KMS-11 (cell line): ENCODE measurements at regions not wholly inside any gene's neighbourhood (a gene's known extent, or its start where the extent isn't known, plus 50 kb on each side); places are given as distances from the start of the nearest gene placed in this dataset.

Experiments used
- H2AFZ ChIP-seq: fragments of 200-600 bp; sonication (generic); 2 replicates; pipeline ENCODE4 v1.6.1; 2016; ENCODE audit warnings: antibody characterized with exemption, mixed run types, low read depth
- H3K27ac ChIP-seq: fragments of 200-600 bp; sonication (generic); 2 replicates; pipeline ENCODE4 v1.6.1; 2016; ENCODE audit warnings: mild to moderate bottlenecking, mixed run types
- H3K27me3 ChIP-seq: fragments of 200-600 bp; sonication (generic); 2 replicates; pipeline ENCODE4 v1.6.1; 2017; ENCODE audit warnings: mild to moderate bottlenecking, low read depth, mixed run types, moderate library complexity; ENCODE audit not compliant: insufficient read depth
- H3K36me3 ChIP-seq: fragments of 200-600 bp; sonication (generic); 2 replicates; pipeline ENCODE4 v1.6.1; 2017; ENCODE audit warnings: mild to moderate bottlenecking, mixed run types; ENCODE audit not compliant: insufficient read depth
- H3K4me1 ChIP-seq: fragments of 200-600 bp; sonication (generic); 2 replicates; pipeline ENCODE4 v1.6.1; 2016; ENCODE audit warnings: mild to moderate bottlenecking, low read depth, mixed run types; ENCODE audit not compliant: poor library complexity, severe bottlenecking
- H3K4me2 ChIP-seq: fragments of 200-600 bp; sonication (generic); 2 replicates; pipeline ENCODE4 v1.7.0; 2016; ENCODE audit warnings: mild to moderate bottlenecking, mixed run types
- H3K4me3 ChIP-seq: fragments of 200-600 bp; sonication (generic); IDR thresholded peaks from 2 replicates; pipeline ENCODE4 v1.6.1; 2017; ENCODE audit warnings: low read depth, low read length, mixed read lengths; ENCODE audit not compliant: insufficient read depth
- H3K79me2 ChIP-seq: fragments of 200-600 bp; sonication (generic); 2 replicates; pipeline ENCODE4 v1.6.1; 2016; ENCODE audit warnings: low read depth, mixed run types; ENCODE audit not compliant: insufficient read depth
- H3K9ac ChIP-seq: fragments of 200-600 bp; sonication (generic); 2 replicates; pipeline ENCODE4 v1.6.1; 2016; ENCODE audit warnings: mild to moderate bottlenecking, mixed run types
- H4K20me1 ChIP-seq: fragments of 200-600 bp; sonication (generic); 2 replicates; pipeline ENCODE4 v1.6.1; 2016; ENCODE audit warnings: mild to moderate bottlenecking, mixed run types; ENCODE audit not compliant: insufficient read depth
- TF ChIP-seq, protein P1 (sequence below): fragments of 200-600 bp; sonication (generic); conservative IDR thresholded peaks from 2 replicates; pipeline ENCODE4 v1.6.1; 2017; ENCODE audit warnings: low read depth, mild to moderate bottlenecking, antibody characterized with exemption, low read length, moderate library complexity, mixed read lengths

- Histone ChIP-seq H4K20me1 (no peaks in the 10 kb centered on the region), H3K9ac (no peak overlapping the region), H3K27ac (no peak overlapping the region), H3K4me2 (no peak overlapping the region), H3K27me3 (no peaks in the 10 kb centered on the region), H3K79me2 (no peaks in the 10 kb centered on the region), H3K4me1 (no peaks in the 10 kb centered on the region), H3K4me3 (no peak overlapping the region), H3K36me3 (no peaks in the 10 kb centered on the region), H2AFZ (no peak overlapping the region)
- TF ChIP-seq, protein P1, sequence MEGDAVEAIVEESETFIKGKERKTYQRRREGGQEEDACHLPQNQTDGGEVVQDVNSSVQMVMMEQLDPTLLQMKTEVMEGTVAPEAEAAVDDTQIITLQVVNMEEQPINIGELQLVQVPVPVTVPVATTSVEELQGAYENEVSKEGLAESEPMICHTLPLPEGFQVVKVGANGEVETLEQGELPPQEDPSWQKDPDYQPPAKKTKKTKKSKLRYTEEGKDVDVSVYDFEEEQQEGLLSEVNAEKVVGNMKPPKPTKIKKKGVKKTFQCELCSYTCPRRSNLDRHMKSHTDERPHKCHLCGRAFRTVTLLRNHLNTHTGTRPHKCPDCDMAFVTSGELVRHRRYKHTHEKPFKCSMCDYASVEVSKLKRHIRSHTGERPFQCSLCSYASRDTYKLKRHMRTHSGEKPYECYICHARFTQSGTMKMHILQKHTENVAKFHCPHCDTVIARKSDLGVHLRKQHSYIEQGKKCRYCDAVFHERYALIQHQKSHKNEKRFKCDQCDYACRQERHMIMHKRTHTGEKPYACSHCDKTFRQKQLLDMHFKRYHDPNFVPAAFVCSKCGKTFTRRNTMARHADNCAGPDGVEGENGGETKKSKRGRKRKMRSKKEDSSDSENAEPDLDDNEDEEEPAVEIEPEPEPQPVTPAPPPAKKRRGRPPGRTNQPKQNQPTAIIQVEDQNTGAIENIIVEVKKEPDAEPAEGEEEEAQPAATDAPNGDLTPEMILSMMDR, result no peak
Observed at GRCh38 chrX:6761251-6761650, 226.3 kb upstream of the VCX3A start.

DNA sequence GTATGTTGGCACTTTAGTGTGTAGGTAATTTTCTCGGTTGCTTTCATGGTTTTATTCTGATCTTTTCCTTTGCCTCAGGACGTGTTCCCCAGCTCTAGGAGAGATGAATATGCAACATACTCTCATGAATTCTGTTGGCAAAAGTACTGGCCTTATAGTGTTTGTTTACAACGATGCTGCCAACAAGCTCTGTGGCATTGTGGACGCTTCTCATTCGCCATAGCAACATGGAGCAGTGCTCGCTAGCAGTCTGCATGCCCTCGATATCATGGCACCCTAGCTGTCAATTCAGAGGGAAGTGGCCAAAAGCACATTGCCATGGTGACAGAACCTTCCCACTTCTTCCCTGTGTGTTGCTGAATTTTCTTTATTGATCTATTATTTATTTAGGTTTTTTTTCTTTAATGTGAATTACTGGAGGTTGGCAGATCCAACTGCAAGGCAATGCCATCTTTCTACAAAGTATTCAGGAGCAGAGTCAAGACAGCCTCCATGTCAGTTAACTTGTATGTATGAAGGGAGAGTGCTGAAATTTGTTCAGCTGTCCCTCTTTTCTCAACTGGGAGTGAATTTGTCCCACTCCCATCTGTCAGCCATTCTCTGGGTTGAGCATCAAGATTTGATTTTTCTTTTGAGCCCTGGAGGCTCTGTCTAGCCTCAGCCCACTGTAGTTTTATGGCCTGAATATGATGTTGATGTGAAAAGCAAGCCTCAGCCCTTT, 224.9 kb upstream of the VCX3A start:
- Histone ChIP-seq H3K4me3 (no peak overlapping the region), H3K4me2 (no peak overlapping the region), H3K79me2 (no peaks in the 10 kb centered on the region), H3K36me3 (no peaks in the 10 kb centered on the region), H3K9ac (no peak overlapping the region), H4K20me1 (no peaks in the 10 kb centered on the region), H3K27ac (no peak overlapping the region), H3K27me3 (no peaks in the 10 kb centered on the region), H2AFZ (no peak overlapping the region), H3K4me1 (no peaks in the 10 kb centered on the region)
- TF ChIP-seq, protein P1, result no peak

- Histone ChIP-seq H3K36me3 (no peaks in the 10 kb centered on the region), H3K4me3 (no peak overlapping the region)
Observed at GRCh38 chrX:6758234-6758633, 223.3 kb upstream of the VCX3A start.

GRCh38 chrX:6757631-6758030, 222.7 kb upstream of the VCX3A start:
- TF ChIP-seq, protein P1, result no peak
- Histone ChIP-seq H3K36me3 (no peaks in the 10 kb centered on the region), H3K27ac (no peak overlapping the region), H3K79me2 (no peaks in the 10 kb centered on the region), H4K20me1 (no peaks in the 10 kb centered on the region), H3K27me3 (no peaks in the 10 kb centered on the region), H3K4me1 (no peaks in the 10 kb centered on the region), H3K4me2 (no peak overlapping the region), H3K9ac (no peak overlapping the region), H3K4me3 (no peak overlapping the region), H2AFZ (no peak overlapping the region)

More at GRCh38 chrX:6758234-6758633, 223.3 kb upstream of the VCX3A start:
- no peak overlapping the region for H3K9ac ChIP-seq
- no peak overlapping the region for H3K4me2 ChIP-seq
- H2AFZ ChIP-seq, result no peak overlapping the region
- H3K27me3 ChIP-seq, result no peaks in the 10 kb centered on the region
- TF ChIP-seq, protein P1, result no peak
- no peaks in the 10 kb centered on the region for H4K20me1 ChIP-seq
- no peaks in the 10 kb centered on the region for H3K79me2 ChIP-seq
- H3K27ac ChIP-seq, result no peak overlapping the region
- no peaks in the 10 kb centered on the region for H3K4me1 ChIP-seq
